GM19025 (cell line): ENCODE measurements at regions not wholly inside any gene's neighbourhood (a gene's known extent, or its start where the extent isn't known, plus 50 kb on each side); places are given as distances from the start of the nearest gene placed in this dataset.

Experiments used
- ATAC-seq: cut with Tn5 transposase; IDR thresholded peaks from one replicate; pipeline ENCODE4 v1.9.1; 2021; ENCODE audit warnings: mild to moderate bottlenecking, low read depth, moderate library complexity; ENCODE audit not compliant: unreplicated experiment

DNA sequence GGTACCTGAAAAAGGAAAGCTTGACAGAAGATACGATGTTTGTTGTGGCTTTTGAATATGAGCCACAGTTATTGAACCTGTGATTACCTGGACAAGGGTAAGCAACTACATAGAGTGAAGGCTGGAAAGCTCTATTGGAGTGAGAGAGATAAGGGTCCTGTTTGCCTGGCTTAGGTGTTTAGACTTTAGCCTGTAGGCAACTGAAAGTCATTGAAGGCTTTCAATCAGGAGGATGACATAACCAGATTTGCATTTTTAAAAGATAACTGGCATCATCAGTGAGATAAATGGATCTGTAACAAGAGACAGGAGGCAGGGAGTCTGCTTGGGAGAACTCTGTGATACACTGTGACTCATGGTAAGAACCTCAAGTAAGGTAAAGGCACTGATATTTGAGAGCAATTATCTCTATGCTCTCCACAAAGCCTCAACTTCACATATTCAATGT, 128.9 kb upstream of the SOX5 start:
- ATAC-seq: no peak

DNA sequence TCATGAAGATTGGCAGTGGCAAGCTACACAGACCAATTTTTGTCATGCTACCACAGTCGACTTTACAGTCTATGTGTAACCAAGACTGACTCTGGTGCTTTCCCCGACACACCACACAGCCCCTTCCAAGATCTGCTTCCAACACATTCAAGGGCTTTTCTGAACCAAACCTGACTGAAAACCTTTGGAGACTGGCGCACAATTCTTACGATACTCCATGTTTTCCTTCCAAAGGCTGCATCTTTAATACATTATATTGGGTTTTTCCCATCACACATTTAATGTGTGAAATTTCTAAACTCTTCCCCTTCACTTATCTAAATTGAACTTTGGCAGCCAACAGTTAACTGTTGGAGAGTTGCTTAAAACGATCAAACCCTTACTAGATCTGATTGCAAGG, 127.7 kb upstream of the SOX5 start:
- ATAC-seq: no peak

DNA sequence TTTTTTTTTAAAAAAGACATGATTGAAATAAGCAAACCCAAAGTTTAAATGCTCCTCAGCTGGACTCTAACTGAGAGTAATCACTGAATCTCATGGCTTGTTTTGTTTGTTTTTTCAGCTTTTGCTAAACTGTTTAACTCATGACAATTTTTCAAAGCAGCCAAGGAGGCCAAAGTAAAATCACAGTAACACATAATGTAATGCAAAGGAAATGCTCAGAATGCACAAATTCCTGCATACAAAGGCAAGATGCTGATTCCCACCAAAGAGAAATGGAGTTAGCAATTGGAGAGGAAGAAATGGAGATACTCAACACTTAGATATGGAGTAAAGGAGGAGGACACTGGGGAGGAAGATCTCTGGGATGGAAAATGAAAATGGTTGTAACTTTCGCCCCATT, 126.2 kb upstream of the SOX5 start:
- no peak for ATAC-seq

DNA sequence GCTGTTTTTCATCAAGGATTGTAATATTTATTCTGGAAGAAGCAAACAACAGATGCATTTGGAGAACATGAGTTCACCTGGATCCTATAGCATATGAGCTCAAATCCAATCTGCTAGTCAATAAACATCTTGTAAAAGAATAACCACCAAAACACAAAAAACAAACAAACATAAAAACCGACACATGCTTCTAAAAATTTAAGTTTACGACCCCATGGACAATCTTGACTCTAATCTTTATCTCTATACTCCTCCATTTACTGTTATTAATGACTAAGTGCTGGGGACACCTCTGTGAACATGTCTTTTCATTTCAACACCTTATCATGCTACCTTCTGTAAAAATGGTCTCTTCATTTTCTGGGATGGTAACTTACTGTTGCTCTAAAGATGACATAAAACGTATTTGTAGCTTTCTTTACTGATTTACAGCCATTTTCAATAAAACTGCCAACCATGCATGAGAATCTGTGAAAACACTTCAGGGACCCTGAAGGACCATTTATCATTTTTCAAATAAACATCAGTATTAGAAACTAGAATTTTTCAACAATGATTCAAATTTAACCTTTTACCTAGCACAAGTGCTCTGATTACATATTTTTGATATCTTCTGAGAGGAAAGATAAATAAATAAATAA, 123.8 kb upstream of the SOX5 start:
- ATAC-seq: no peak

DNA sequence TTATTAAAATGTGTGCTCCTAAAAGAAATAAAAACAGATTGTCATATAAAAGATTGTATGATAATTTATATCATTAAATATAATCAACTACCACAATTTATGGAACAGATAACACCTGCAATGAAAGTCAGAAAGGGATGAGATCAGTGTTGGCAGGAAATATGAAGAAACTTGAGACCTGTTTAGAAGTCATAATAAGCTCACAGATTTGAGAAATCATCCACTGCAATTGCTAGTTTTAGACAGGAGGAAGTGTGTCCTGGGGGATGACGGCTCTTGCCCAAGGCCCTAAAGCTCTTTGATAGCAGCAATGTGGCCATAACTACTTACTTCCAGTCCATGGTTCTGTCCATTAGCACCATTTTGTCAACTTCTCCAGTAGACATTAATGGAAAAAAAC, 122.8 kb upstream of the SOX5 start:
- no peak for ATAC-seq

DNA sequence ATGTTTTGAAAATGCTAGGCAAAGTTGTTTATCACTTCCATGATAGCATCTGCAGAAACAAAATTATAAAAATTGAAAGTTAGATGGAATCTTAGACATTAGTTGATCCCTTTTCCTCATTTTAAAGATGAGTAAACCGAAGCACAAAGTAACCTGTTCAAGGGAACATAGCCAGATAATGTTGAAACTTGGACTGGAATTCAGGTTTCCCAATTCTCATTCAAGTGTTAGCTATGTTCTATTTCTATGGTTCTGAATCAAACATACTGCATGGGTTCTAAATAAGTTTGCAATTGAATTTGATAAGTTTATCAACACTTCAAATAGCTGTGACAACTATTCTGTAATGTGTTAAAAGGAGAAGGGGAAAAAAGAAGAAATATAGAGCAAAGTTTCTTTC, 122.4 kb upstream of the SOX5 start:
- ATAC-seq: no peak

DNA sequence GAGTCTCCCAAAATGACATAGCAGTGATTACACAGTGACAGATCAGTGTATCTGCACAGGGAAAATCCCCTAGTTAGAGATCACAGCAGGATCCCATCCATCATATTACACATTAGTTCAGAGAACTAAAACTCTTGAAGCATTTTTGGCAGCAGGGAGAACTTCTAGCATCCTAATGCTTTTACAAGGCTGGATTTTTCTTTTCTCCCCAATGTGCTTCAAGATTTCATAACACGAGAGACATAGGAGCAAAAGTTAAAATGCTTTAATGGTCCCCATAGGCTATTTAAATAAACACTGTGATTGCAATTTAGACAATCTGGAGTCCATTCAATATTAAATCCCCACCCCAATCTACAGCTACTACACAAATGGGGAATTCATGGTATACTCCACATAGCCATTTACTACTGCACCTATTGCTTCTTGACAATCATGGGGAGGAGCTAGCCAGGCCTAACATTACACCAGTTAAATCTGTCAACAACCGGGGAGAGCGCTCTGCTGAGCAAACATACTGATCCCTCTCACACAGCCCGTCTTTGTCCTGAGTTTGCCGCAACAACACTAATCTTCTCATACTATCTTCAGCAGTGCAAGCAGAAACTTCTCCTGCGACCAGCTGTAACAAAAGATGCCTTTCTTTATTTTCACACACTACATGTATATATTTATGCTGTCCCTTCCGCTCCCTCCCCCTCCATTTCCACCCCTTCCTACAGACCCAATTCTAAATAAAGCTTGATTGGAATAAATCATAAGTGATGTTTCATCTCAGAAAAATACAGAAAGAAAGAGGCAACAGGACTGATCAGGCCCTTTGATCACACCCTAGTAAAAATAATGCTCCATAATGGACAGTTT, 120.3 kb upstream of the SOX5 start:
- ATAC-seq: no peak

DNA sequence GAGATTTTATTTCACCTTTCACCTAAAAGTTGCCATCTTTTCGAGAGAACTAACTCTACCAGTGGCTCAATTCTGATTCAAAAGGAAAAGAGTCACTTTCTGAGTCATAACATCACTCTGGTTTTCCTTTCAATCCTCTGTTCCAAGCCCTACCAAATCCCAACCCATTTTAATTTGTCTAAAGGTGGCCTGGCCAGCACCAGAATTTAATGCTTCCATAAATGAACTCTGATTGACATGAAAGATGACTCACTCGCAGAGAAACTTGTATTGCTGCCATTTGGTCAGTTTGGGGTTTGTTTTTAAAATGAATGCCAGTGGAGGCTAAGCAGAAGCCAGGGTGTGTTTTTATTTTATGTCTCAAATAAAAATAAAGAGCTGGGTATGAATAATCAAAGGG, 117.4 kb upstream of the SOX5 start:
- ATAC-seq: no peak

DNA sequence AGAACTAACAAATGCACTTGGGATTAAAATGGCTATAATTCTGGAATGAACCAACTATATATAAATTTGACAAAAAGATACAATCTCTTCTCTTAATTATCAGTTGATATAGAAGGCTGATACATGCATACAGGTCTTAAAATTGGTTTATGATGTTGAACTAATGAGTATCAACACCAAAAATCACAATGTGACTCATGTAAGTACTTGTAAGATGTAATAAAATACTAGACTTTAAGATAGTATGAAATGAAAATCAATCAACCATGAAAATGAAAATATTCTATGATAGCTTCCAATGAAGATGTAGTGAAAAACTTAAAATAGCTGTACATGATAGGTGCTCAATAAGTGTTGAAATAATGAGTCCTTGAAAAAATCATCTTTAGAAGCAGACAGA, 116.6 kb upstream of the SOX5 start:
- ATAC-seq: no peak

DNA sequence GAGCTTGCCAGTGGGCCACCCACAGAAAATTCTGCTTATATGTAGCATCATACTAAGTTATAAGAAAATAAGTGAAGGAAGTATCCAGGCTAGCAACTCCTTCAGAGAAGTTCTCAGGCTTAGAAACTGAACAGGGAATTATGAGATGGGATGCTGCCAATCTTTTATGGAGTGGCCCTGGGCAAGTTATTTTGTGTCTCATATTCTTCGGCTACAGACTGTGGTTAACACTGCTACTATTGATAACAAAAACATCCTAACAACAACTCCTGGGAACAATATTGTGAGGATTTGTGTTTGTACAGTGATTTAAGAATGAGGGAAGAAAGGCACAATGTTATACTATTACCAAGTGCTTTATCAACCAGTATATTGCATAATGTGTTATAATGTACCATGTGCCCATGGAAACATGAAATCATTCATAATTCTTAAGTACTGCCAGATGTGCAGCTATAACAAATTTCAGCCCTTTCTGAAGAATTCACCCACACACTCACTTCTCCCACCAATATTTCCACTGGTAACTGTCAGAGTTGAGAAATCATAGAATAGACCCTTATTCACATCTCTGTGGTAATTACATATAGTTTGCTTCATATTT, 113.3 kb upstream of the SOX5 start:
- ATAC-seq: no peak

DNA sequence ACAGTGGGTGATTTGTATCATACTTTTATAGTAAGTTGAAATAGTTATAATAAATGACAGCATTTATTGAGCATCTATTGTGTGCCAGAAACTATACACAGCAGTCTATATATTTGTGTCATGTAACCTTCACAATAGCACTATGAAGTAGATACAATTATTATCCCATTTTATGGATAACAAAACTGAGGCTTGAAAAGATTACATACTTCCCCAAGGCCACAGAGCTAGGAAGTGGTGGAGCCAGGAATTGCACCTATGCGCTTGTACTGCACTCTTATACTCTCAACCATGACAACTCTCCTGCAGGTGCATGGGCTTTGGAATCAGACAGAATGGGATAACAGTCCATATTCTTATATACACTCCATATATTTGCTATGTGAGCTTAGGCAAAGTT, 110.6 kb upstream of the SOX5 start:
- no peak for ATAC-seq

DNA sequence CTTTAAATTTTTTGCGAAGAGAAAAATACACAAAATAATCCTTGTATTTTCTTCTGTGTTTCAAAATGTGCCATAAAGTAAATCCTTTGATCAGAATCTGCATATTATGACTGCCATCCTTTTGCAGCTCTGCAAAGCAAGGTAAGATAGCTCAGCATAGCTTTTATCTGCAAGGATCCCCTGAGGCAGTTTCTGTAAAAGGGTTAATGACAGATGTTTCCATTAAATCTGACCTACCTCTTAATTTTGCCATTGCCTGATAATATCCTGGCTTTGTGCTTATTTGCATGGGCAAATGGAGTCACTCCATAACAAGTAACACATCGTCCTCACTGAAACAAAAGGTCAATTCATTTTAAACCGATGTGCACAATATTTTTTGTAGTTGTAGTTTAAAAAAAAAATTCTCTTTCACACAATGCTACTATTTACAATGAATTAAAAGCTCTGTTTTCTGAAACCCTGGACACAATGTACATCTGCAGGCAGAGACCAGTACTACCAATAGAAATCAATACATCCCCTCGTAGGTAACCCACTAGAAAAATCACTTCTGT, 108.5 kb upstream of the SOX5 start:
- ATAC-seq: no peak

DNA sequence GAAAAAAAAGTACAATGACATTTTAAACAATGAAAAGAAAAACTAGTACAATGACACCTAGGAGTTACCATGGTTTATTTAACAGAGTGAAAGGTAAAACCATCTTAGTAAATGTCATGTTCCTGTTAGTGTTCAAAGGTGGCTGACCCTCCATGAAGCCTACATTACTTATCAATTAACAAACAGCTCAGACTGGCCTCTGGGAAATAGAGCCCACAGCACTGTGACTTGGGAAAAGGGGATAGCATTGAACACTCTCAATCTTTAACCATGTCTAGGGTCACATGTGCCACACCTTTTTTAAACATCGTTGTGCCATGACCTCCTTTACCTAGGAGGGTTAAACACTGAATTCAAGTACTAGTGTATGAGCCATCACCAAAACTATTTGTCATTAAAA, 106.3 kb upstream of the SOX5 start:
- ATAC-seq: no peak

DNA sequence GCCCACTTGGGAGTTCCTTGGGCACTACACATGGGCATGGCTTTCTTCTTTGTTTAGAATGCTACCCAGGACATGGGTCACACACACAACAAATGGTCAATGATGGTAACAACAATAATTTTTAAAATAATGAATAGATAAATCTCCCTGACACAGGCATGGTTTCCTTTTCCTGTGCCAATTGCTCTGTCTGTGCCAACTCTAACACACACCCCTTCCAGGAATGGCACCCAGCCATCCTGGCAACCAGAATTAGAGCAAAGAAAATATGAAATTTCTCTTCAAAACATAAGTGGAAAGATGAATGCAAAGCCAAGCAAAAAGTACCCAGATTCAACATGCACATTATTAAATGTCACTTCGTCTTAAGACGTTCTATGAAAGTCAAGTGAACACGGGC, 104.9 kb upstream of the SOX5 start:
- no peak for ATAC-seq

DNA sequence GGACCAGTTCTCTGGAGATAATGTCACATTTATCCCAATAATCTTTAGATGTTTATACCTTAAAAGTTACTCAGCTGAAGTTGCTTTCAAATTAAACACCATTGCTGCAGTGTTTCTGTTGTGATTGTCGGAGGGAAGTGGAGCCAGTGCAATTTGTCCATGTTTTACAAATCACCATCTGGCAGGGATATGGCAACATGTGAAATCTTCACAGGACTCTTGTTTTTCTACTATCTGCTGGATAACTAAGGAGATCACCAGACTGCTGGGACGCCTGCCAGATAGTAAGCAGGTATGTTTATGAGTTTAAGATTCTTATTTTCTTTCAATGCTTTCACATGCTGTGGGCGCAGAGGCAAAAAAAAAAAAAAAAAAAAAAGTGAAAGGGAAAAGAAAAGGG, 100.3 kb upstream of the SOX5 start:
- no peak for ATAC-seq

DNA sequence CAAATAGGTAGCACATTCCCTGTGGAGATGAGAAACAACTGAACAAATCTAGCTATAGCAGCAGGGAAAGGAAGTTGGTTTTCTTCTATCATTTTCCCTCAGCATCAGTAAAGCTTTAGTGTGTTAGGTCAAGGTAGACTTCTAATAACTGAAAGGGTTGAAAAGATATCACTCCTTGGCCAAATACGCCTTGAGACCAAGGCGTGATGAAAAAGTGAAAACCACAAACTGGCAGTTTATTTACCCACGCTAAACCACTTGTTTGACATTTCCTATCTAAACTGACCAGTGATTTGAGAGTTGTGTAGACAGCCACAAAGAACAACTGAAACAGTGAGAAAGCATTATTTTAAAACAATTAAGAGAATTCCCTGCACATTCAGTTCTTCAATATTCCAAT, 99.6 kb upstream of the SOX5 start:
- ATAC-seq: no peak

DNA sequence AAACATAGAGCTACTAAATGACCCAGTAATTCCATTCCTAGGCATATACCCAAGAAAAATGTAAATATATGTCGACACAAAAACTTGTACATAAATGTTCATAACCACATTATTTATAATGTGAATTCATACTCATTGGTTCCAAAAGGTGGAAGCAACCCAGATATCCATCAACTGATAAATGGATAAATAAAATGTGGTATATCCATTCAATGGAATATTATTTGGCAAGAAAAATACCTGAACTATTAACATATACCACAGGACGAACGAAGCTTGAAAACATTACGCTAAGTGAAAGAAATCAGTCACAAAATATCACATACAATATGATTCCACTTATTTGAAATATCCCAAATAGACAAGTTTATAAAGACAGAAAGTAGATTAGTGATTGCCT, 99.0 kb upstream of the SOX5 start:
- no peak for ATAC-seq

DNA sequence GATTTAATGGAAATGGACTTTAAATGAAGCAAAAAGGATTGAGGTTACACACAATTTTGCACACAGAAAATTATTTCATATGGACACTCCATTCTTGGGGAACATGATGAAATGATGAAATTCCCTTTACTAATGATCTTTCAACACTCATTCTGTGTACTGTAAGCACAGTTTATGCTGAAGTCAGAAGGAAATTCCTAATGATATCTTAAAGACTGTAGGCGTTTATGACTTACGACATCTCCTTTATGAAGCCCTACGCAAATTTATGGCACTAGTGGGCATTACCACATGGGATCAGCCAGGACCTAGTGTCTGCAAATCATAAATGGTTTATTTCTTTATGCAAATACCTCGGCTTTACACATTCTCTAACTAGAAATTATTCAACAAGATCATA, 97.9 kb upstream of the SOX5 start:
- no peak for ATAC-seq

DNA sequence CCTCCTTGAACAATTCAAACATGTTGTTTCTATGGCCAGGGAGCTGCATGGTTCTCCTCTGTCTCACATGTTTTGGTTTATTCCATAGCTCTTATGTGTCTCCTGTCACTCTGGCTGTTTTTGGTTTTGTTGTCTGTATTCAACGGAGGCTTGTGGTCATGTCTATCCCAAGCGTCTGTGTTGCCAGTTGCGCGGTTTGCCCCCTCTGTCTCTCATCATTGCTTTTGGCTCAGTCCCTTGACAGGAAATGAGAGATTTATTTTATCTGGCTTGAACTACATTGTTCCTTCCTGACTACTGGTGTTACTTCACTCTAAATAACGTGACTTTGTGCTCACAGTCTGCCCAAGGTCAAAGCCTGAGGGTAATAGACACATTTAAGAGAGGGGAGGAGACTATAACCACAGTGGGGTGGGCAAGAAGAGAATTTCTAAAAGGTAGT, 96.4 kb upstream of the SOX5 start:
- no peak for ATAC-seq

DNA sequence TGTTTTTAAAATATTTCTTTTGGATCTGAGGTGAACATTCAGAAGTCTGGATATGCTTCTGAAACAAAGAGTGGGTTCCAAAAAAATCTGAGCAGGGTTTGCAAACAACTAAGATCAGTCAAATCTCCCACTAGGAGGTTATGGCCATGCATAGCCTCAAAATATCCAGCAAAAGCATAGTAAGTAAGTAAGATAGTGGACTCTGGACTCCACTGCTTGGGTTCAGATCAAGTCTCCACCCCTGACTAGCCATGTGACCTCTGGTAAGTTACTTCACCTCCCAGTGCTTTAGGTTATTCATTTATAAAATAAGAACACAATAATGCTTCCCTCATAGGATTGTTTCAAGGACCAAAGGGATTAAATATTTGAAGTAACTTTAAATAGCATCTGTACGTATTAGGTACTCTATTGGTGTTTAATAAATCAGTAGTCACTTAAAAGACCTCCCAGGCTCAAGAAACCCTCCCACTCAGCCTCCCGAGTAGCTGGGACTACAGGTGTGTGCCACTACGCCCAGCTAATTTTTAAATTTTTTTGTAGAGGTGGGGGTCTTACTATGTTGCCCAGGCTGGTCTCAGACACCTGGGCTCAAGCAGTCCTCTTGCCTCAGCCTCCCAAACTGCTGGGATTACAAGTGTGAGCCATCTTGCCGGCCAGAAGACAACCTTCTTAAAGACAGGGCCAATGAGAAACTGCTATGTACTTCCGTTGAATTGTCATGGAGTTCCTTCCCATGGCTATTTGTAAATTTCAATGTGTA, 95.7 kb upstream of the SOX5 start:
- ATAC-seq: no peak

DNA sequence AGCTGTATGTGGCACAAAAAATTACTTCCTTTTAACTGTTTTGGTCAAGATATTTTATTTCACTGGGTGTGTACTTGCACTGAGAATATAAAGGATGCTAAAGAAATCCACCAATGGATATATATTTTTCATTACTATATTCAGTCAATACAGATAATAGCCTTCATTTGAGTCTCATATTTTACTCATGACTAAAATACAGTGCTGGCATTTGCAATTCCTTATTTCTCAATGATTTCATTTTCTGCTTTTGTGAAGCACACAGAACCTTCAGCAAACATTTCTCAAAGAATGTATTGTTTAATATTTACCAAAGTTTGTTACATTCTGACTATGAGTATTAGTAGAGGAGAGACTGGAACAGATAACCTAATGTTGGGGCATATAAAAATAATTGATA, 93.2 kb upstream of the SOX5 start:
- no peak for ATAC-seq
